GM19395 (cell line): ENCODE measurements at regions not wholly inside any gene's neighbourhood (a gene's known extent, or its start where the extent isn't known, plus 50 kb on each side); places are given as distances from the start of the nearest gene placed in this dataset.

Experiments
- ATAC-seq: cut with Tn5 transposase; IDR thresholded peaks from one replicate; pipeline ENCODE4 v1.9.1; 2021; ENCODE audit warnings: mild to moderate bottlenecking, moderate library complexity; ENCODE audit not compliant: unreplicated experiment

DNA sequence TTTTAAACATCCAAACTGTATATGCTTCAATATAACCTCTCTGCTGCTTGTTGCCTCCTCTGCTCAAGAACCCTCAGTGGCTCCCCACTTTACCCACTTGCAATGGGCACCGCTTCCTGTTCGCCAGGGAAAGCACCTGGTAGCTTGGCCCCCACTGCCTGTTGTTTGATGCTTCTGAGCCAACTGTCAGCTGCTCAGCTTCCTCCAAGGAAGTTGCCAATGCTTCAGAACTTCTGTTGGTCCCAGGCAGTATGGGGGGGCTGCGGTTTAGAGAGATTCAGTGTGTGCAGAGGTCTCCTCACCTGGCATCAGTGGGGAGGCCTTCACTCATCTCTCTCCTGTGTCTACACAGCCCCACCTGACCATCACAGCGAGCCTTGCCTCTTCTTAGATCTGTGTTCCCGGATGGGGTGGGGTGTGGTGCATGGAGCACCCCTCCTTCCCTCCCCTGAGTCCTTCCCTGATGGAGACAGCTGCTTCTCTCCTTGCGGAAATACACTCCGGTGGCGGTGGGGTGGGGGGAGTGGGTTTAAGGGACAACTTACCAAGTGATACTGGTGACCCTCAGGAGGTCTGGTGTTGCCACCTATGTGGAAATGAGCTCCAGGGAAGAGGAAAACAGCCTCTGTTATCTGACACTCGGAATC lies 308.1 kb downstream of the CDH26 start:
- ATAC-seq = no peak

DNA sequence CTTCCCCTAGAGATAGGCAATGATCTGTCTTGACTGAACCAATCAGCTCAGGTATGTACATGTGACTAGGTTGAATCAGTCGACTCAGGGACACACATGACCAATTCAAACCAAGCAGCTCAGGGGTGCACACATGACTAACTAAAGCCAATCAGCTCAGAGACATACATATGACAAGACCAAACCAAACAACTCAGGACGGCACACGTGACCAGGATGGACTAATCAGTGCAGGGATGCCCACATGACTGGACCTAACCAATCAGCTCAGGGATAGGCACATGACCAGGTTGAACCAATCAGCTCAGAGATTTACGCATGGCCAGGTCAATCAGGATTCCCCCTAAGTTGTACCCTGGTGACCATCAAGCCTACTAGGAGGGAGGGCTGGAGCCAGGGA lies 310.3 kb downstream of the CDH26 start:
- no peak for ATAC-seq

DNA sequence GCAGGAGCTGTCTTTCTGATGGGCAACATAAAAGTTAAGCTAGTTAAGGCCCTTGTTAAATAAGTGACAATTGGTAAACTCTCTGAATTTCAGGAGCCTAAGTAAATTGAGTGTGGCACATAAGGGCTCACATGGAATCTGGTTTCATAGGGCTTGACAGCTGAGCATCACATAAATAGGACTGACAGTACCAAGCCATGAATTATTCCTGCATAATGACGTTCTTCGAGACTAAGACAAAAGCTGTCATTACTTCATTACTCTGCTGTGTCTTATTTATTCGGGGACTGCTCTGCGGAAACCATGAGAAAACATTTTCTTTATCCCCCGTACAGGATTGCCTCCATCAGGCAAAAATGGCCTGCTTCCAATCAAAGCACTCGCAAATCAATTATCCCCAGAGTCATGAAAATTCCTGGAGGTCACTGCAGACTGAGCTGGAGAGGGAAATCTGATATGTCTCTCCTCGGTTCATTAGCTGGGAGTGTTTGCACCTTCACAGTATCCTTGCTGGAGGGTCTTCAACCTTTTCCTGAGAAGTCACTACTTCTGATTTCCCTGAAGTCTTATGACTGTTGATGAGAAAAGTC lies 311.4 kb downstream of the CDH26 start:
- no peak for ATAC-seq

DNA sequence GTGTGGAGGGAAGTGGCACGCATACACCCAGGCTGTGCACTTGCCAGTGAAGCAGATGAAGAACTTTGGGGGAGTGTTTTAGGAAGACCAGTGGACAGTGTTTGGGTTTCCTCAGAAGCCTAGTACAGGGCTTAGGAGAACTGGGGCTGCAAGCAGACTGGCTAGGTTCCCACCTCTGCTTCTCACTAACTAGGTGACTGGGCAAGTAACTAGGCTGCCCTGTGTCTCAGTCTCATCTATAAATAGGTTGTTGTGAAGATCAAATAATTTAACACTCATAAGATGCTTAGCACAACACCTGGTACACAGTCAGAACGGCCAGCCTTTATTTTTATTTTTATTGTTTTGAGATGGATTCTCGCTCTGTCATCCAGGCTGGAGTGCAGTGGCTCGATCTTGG lies 312.1 kb downstream of the CDH26 start:
- ATAC-seq = no peak

DNA sequence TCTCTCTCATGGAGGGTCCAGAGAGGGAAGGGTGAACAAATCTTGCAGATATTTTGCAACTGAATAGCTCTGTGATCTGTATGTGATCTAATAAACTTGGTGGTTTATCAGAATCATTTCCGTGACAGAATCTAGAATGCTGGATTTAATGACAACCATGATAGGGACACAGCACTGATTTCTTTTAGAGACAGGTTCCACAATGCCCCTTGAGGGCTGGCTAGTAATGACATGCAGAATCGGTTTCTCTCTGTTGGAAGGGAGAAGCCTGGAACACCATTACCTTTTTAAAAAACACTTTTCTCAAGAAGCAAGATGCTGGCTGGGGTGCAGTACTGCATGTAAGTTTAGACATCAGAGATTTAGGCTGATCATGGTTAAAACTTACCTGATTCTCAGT lies 313.4 kb downstream of the CDH26 start:
- ATAC-seq = no peak

DNA sequence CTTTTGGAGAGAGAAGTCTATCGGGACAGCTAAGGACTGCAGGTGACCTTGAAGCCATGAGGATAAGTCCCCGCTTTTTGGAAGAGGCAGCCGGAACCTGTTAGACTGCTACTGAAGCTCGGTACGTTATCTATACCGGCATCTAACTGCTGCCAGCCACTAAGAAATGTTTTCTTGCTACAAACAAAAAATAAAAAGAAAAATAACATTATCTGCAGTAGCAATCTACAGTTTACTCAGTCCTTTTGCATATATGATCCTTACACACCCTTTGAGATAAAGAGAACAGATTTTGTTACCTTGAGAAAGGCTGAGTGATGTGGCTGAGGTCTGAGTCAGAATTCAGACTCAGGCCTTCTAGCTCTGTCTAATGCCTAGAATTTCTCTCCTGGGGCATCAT lies 314.6 kb downstream of the CDH26 start:
- no peak for ATAC-seq

DNA sequence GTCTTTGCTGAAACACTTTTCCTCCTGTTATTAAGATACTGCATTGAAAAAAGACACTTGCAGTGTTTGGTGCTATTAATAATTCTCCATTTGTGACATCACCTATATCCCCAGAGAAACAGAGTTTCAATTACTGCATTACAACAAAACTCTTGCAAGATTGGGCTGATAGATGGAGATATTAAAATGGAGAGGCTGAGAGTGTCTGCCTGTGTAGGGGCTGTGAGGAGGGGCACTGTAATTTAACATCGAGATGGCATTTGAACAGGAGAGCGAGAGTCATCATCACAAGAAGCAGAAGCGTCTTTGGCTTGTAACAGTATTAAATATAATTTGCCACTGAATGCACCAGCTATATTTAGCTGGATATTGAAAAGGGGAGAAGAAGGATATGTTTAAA lies 316.5 kb downstream of the CDH26 start:
- no peak for ATAC-seq

DNA sequence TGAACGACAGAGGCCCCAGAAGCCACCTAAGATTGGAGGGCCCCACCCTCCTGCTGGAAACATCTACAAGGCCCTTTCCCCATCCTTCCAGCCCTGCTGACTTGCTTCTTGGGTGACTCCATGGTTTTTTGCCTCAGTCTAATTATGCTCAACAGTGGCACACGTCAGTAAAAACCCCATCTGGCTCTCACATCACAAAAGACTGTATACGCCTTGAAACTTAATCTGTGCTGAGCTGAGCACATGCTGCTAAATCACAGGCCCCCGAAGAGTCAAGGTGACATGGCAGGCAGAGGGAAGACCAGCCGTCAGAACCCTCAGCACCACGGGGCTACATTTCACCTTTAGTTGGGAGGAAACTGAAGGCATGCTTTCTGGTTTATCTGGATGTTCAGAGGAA lies 323.1 kb downstream of the CDH26 start:
- ATAC-seq = no peak

DNA sequence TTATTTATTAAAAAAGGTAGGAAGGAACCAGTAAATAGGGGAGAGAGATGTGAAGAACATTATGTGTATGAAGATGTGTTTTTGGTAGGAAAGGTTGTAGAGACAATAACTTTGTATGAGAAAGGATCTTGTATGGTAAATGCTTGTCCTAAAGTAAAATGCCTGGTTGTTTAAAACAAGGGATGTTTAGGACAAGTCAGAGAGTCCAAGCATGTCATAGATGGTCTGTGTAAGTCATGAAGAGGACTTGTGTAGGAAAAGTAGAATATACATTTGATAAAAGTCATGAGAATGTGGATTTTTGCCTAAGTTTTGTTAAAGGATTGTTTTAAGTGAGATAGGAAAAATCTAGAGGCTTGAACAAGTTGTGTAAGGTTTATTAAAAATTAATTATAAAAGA lies 325.1 kb downstream of the CDH26 start:
- ATAC-seq = no peak

DNA sequence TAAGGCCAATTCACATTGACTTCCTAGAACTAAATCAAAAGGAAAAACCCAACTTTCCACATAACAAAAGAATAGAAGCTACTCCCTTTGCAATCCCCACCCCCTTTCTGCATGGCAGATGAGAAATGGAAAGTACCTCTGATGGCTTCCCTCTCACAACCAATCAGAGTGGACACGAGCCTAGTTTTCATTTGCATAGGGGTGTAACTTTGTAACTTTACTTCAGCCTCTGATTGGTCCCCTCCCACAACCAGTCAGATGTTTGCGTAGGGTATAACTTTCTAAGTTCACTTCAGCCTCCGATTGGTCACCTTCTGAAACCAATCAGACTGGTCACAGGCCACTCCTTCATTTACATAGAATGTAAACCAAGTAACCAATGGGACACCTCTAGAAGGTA lies 328.5 kb downstream of the CDH26 start:
- ATAC-seq = no peak

DNA sequence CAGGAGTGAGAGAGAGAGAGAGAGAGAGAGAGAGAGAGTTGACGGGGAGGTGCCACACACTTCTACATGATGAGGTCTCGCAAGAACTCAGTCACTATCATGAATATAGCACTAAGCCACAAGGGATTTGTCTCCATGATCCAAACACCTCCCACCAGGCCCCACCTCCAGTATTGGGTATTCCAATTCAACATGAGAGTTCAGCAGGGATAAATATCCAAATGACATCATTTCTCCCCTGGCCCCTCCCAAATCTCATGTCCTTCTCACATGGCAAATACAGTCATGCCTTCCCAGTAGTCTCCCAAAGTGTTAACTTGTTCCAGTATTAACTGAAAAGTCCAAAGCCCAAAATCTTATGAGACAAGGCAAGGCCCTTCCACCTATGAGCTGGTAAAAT lies 330.7 kb downstream of the CDH26 start:
- no peak for ATAC-seq

DNA sequence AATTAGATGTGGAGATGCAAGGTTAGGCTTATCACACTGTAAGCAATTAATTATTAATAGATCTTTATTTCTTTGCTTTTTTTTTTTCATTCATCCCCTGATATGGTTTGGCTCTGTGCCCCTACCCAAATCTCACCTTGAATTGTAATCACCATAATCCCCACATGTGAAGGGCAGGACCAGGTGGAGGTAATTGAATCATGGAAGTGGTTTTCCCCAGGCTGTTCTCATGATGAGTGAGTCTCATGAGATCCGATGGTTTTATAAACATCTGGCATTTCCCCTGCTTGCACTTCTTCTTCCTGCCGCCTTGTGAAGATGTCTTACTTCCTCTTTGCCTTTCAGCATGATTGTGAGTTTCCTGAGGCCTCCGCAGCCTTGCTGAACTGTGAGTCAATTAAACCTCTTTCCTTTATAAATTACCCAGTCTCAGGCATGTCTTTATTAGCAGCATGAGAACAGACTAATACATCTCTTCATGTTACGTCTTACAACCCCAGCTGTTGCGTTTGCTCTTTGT lies 333.8 kb downstream of the CDH26 start:
- ATAC-seq = no peak

DNA sequence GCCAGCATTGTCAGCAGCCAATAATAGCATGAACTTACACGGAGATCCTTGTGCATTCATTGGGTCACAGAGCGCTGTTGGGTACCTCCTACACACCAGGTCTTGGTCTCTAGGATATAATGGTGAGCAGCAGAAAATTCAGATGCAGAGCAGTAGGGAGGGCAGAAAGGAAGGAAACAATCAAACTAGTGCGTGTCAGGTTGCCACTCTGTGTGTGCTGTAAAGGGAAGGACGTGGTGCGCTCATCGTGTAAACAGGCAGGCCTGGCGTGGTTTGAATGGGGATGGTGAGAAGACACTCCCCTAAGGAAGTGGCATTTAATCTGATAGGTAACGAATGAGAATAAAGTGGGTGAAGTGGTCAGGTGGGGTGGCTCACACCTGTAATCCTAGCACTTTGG lies 336.4 kb downstream of the CDH26 start:
- no peak for ATAC-seq

DNA sequence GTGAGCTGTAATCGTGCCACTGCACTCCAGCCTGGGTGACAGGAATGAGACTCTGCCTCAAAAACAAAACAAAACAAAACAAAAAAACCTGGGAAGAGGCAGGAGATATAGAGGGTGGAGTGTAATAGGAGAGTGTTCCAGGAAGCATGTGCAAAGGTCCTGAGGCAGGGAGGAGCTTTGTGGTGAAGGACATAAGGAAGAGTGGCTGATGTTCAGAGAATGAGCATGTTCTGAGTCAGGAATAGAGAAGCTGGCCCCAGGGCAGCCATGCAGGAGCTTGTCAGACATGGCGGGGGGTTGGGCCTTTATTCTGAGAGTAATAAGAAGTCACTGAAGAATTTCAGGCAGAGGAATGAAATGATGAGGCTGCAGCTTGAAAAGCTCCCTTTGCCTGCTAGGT lies 337.0 kb downstream of the CDH26 start:
- ATAC-seq = no peak

DNA sequence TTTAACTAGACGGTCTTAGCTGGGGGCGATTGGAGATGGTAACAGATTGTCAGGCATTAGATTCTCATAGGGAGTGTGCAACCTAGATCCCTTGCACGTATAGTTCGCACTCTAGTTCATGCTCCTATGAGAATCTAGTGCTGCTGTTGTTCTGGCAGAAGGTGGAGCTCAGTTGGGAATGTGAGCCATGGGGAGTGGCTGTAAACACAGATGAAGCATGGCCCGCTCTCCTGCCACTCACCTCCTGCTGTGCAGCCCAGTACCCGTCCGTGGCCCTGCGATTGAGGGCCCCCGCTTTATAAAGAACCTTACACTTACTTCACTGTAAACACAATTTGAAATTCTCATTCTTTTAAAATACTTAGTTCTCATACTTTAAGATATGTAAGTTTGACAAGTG lies 339.4 kb downstream of the CDH26 start:
- no peak for ATAC-seq

DNA sequence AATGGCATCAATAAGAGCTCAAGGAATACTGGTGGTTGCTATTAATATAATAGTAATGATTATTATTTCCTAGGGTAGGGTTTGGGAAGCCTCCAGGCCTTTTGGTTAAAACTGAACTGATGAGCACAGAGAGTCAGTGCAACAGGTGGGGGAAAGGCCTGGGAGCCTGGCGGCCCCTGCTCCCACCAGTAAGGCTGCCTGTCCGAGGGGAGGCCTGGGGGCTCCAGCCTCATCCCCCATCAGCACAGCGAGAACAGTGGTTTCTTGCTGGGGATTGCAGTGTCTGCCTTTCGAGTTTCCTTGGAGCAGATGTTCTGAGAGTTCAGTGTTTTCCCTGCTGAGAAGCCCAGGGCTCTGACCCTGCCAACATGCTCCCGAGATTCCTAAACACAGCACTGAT lies 340.4 kb downstream of the CDH26 start:
- no peak for ATAC-seq

DNA sequence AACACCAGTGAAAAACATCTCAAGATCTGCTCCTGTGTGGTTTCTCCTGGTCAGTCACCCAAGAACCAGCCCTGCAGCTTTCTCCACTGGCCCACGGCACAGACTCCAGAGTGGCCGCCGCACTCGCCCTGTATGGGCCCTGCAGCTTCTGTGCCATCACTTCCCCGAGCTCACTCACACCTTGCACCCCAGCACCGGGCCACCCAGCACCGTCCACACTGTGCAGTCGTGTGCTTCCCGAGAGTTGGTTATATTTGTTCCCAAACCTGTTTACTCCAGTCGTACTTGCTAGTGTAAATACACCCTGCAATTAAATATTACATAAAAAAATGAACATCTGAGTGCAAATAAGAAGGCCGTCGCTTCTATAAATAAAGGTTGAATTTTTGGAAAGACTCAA lies 341.7 kb downstream of the CDH26 start:
- no peak for ATAC-seq

DNA sequence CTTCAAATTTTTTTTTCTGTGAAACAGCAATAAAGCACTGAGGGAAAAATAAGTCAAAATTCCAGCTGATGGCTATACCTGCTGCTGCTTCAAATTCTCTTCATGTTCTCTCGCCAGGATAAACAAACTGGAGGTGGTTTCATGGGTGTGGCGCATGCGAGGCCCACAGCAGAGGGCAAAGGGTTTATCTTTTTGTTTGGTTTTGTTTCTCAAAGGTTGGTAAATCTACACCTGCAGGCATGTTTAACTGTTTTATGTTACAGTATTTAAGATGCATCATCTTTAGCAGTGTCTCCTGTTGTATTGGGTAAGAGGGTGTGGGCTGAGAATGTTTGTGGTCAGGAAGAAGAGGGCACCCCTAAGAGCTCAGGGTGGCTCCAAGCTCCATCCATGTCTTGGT lies 342.2 kb downstream of the CDH26 start:
- ATAC-seq = no peak

DNA sequence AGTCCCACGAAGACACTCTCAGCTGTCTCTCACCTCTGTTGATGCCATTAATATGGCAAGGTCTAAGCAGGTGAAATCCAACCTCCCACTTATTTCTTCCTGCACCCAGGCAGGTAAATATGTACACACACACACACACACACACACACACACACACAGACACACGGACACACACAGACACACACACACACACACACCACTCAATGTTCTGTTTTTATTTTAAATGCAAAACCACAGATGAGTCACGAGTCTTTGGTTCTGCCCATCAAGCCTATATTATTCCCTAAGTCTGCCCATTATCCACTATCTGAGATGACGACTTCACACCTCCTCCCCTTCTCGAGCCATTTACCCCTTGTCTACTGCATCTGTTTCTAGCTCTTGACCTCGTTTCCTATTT lies 344.7 kb downstream of the CDH26 start:
- no peak for ATAC-seq

DNA sequence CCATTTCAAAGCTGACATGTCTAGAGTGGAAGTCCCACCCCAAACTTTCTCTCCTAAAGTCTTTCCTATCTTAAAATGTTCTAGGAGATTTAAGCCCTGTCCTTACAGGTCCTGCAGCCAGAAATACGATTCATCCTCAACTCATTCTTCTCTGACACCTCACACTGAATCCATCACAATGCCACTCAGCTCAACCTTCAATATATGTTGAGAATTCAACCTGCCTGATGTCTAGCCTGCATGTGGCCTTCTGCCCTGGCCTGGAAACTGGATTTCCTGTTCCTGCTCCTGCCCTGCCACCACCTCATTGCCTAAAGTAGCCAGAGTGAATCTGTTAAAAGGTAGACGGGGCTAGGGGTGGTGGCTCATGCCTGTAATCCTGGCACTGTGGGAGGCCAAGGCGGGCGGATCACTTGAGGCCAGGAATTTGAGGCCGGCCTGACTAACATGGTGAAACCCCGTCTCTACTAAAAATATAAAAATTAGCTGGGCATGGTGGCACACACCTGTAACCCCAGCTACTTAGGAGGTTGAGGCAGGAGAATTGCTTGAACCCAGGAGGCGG lies 345.9 kb downstream of the CDH26 start:
- ATAC-seq = no peak

DNA sequence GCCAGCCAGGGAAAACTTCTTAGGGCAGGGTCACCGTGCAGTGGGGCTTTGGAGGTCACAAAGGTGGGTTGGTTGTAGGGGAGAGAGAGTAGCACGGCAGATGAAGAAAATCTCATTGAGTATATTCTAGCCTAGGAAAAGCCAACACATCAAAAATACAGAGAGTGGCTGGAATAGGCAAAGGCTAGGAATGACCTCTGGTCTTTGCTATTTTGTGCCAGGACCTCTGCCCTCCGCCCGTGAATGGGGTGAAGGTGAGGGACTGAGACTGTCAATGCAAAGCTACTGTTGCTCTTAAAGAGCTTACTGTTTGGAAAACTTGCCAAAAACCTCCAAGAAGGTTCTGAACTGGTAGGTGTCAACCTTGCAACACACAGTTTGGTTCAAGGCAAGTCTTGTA lies 346.7 kb downstream of the CDH26 start:
- no peak for ATAC-seq

DNA sequence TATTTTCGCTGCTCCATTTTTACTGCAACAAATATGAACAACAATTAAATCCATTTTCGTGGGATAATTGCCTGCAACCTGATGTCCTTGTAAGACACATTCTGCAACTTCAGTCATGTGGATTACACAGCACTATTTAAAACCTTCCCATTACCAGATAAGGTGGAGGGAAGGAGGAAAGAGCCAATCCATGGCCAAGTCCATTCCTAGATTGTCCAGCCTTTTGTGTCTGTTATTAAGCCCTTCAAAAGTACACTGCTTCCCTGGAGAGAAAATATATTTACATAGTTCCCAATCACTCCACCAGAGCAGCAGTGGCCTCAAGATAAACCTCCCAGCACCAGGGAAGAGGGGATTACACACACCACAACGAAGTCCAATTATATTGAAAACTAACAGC lies 347.9 kb downstream of the CDH26 start:
- no peak for ATAC-seq

DNA sequence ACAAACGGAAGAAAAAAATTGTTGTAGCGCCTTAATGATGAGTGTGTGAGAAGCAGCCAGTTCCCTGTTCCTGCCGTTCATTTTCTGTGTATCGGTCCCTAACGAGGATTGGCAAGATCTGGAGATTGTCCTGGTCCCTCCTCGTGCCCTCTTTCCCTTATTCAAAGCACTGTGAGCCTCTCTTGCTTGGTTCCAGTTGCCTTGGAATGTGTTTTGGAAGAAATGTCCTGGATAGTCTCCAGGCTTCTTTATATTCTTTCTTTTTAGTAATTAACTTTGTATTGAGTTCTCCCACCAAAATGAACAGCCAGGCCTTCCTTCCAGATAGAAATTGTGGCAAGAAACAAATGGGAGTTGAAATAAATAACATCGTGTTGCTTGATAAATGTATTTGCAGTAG lies 348.3 kb downstream of the CDH26 start:
- no peak for ATAC-seq
